RWPE2 (cell line): ENCODE measurements at regions not wholly inside any gene's neighbourhood (a gene's known extent, or its start where the extent isn't known, plus 50 kb on each side); places are given as distances from the start of the nearest gene placed in this dataset.

Experiments used
- ATAC-seq: fragments of 200-7000 bp; cut with Tn5 transposase; 3 replicates; pipeline ENCODE4 v1.9.1; 2021; ENCODE audit warnings: low read depth
- DNase-seq: peaks from one replicate; pipeline ENCODE4 v3.0.0-alpha.2; 2020; ENCODE audit warnings: low spot score
- H3K27ac ChIP-seq: fragments of 450-650 bp; 2 replicates; pipeline ENCODE4 v1.5.1; 2017; ENCODE audit warnings: mild to moderate bottlenecking; ENCODE audit not compliant: poor library complexity, severe bottlenecking
- H3K27me3 ChIP-seq: fragments of 250-450 bp; sonication (Bioruptor Pico); 2 replicates; pipeline ENCODE4 v1.5.1; 2021; ENCODE audit warnings: mild to moderate bottlenecking, moderate library complexity; ENCODE audit not compliant: insufficient read depth, poor library complexity, severe bottlenecking
- H3K36me3 ChIP-seq: fragments of 250-450 bp; sonication (Bioruptor Pico); 2 replicates; pipeline ENCODE4 v1.5.1; 2020; ENCODE audit warnings: low read depth, mild to moderate bottlenecking, moderate library complexity
- H3K4me1 ChIP-seq: fragments of 250-450 bp; sonication (Bioruptor Pico); 2 replicates; pipeline ENCODE4 v1.5.1; 2021; ENCODE audit warnings: mild to moderate bottlenecking, moderate library complexity; ENCODE audit not compliant: insufficient read depth, poor library complexity, severe bottlenecking
- H3K4me3 ChIP-seq: fragments of 250-450 bp; sonication (Bioruptor Pico); 2 replicates; pipeline ENCODE4 v1.5.1; 2021; ENCODE audit warnings: mild to moderate bottlenecking, moderate library complexity; ENCODE audit not compliant: severe bottlenecking
- H3K9me3 ChIP-seq: fragments of 250-450 bp; sonication (Bioruptor Pico); 2 replicates; pipeline ENCODE4 v1.5.1; 2021; ENCODE audit warnings: mild to moderate bottlenecking, moderate library complexity; ENCODE audit not compliant: severe bottlenecking
- TF ChIP-seq, protein P1 (sequence below): fragments of 450-650 bp; IDR thresholded peaks from one replicate; pipeline ENCODE4 v1.5.1; 2017; ENCODE audit warnings: mild to moderate bottlenecking, moderate library complexity; ENCODE audit not compliant: poor library complexity, severe bottlenecking

GRCh38 chr6:44056392-44057237 lies 70.6 kb downstream of the MRPL14 start:
- Histone ChIP-seq H3K4me1 (peaks cover 70% of the 10 kb centered on the region), H3K27me3 (no peaks in the 10 kb centered on the region), H3K36me3 (no peaks in the 10 kb centered on the region), H3K9me3 (no peaks in the 10 kb centered on the region), H3K27ac (peak overlapping the region; percentile 98), H3K4me3 (no peak overlapping the region)
- TF ChIP-seq, protein P1, sequence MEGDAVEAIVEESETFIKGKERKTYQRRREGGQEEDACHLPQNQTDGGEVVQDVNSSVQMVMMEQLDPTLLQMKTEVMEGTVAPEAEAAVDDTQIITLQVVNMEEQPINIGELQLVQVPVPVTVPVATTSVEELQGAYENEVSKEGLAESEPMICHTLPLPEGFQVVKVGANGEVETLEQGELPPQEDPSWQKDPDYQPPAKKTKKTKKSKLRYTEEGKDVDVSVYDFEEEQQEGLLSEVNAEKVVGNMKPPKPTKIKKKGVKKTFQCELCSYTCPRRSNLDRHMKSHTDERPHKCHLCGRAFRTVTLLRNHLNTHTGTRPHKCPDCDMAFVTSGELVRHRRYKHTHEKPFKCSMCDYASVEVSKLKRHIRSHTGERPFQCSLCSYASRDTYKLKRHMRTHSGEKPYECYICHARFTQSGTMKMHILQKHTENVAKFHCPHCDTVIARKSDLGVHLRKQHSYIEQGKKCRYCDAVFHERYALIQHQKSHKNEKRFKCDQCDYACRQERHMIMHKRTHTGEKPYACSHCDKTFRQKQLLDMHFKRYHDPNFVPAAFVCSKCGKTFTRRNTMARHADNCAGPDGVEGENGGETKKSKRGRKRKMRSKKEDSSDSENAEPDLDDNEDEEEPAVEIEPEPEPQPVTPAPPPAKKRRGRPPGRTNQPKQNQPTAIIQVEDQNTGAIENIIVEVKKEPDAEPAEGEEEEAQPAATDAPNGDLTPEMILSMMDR = no peak
- ATAC-seq = no peak
- peak; percentile 86 for DNase-seq

DNA sequence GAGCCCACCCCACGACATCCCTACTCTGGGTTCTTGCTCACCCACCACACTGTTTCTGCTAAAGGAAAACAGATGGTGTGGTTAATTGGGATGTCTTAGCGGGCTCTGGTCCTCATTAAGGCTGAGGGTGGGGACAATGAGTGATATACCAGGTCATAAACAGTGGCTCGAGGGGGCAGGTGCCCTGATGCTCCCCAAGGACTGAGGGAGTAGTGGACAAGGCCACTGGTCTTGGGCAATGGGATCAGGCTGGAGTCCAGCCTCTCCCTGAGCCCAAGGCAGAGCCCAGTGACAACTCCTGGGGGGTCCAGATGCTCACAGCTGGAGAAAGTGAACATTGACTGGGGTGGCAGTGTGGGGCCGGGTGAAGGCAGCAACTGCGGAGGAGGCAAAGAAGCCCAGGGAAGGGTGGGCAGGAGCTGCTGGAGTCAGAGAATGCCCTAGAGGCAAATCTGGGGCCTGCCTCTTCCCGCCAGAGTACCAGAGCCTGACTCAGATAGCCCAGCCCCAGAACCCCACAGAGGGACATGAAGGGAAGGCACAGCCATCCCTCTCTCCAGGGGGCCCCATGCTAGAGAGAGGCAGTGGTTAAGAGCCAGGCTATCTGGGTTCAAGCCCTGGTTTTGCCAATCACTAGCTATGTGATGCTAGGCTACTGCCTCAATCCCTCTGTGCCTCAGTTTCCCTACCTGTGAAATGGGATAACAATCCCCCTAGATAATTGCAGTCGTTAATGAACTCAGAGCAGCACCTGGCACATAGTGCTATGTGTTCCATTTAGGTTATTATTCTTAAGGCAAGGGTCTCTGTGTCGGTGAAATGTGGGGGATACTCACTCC lies 72.3 kb downstream of the MRPL14 start:
- Histone ChIP-seq H3K9me3 (no peaks in the 10 kb centered on the region), H3K27ac (peak overlapping the region; percentile 98), H3K4me3 (no peak overlapping the region), H3K36me3 (no peaks in the 10 kb centered on the region), H3K27me3 (no peaks in the 10 kb centered on the region), H3K4me1 (peaks cover 78% of the 10 kb centered on the region)
- ATAC-seq (no peak), DNase-seq (no peak)
- TF ChIP-seq, protein P1 = no peak

- Histone ChIP-seq H3K4me3 (no peak overlapping the region), H3K27me3 (no peaks in the 10 kb centered on the region), H3K9me3 (no peaks in the 10 kb centered on the region), H3K27ac (peak overlapping the region; percentile 98), H3K36me3 (no peaks in the 10 kb centered on the region), H3K4me1 (peaks cover 76% of the 10 kb centered on the region)
- no peak; the same call in 2 of the 3 replicates for ATAC-seq
- no peak for DNase-seq
- TF ChIP-seq, protein P1 = no peak
Measured at GRCh38 chr6:44053760-44054556, 73.3 kb downstream of the MRPL14 start.

DNA sequence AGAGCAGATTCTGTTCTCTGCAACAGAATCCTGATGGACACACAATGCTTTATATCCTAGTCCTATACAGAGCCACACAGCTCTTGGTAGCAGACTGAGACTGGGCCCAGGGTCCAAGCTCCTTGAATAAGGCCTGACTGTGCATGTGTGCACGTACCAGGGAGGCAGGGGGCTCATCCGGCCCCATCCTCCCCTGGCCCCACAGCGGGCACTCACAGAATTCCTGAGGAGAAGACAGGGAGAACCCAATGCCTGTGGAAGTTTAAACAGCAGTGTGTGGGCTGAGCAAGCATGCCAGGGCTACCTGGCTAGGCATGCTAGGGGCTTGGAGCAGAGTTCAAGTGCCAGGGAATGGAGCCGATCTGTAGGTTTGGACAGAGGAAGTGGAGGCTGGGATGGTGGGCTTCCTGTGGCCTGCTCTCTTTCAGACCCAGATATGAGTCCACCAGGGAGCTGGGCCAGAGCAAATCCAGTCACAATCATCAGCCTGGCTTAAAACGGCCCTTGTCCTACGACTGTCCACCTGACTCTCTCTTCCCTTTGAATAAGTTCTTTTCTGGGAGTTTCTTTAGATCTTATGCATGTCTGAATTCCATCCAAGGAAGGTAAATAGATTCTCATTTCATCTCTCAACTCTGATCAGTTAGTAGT lies 74.0 kb downstream of the MRPL14 start:
- DNase-seq (no peak), ATAC-seq (no peak)
- H3K27me3 ChIP-seq = no peaks in the 10 kb centered on the region
- H3K36me3 ChIP-seq = no peaks in the 10 kb centered on the region
- H3K4me1 ChIP-seq = peaks cover 72% of the 10 kb centered on the region
- H3K4me3 ChIP-seq = no peak overlapping the region
- H3K27ac ChIP-seq = peak overlapping the region; percentile 98
- H3K9me3 ChIP-seq = no peaks in the 10 kb centered on the region
- TF ChIP-seq, protein P1 = no peak
